ENCODE measurements at regions not wholly inside any gene's neighbourhood (a gene's known extent, or its start where the extent isn't known, plus 50 kb on each side); places are given as distances from the start of the nearest gene placed in this dataset.

GRCh38 chr12:126932156-126932555 lies 1334.8 kb upstream of the TMEM132C start:
- H3K27ac Mint-ChIP-seq: no peak overlapping the region
- ATAC-seq (ENCODE audit: low read depth): no peak
- H3K79me2 ChIP-seq (ENCODE audit: control insufficient read depth, insufficient read depth, low read length): no peaks in the 10 kb centered on the region
- no peak overlapping the region for H3K9ac ChIP-seq (ENCODE audit: low read length)
- no peak overlapping the region for H3K4me3 Mint-ChIP-seq
- no peak overlapping the region for H3K27ac ChIP-seq (ENCODE audit: low read length in 2 of 2)
- H3K9me3 Mint-ChIP-seq (ENCODE audit: insufficient read depth): no peaks in the 10 kb centered on the region
- no peak overlapping the region for H3K4me2 ChIP-seq (replicated peaks; ENCODE audit: low read depth, low read length, poor library complexity, severe bottlenecking)
- H2AFZ ChIP-seq (ENCODE audit: insufficient read depth, low read depth, low read length, poor library complexity, severe bottlenecking): no peak overlapping the region
- no CpG with 5 or more reads among the region's 1 CpG for WGBS (ENCODE audit: insufficient coverage)
- peaks cover 0 to 6% (median 0%) of the 10 kb centered on the region in 3 donors for H3K9me3 ChIP-seq (ENCODE audit: control extremely low read depth in 1 of 3, control insufficient read depth in 2 of 3, insufficient read depth in 1 of 3, low read length in 2 of 3)
- CTCF ChIA-PET: no interaction called here
- POLR2A ChIA-PET: no interaction called here
- intact Hi-C loops (cut with micrococcal nuclease): no loop called here
- H3K4me3 ChIP-seq (ENCODE audit: control extremely low read depth in 1 of 5, extremely low read depth in 1 of 5, insufficient read depth in 1 of 5, low read depth in 2 of 5, low read length in 4 of 5): no peak overlapping the region
- TF ChIP-seq EZH2 (IDR thresholded peaks at IDR 0.05; ENCODE audit: borderline replicate concordance, insufficient read depth, low read depth, low read length, poor library complexity, severe bottlenecking): no peak
- no peak for TF ChIP-seq CTCF (IDR thresholded peaks at IDR 0.05)
- H4K20me1 ChIP-seq (ENCODE audit: control insufficient read depth, insufficient read depth, low read length, poor library complexity, severe bottlenecking): no peaks in the 10 kb centered on the region
- no peaks in the 10 kb centered on the region for H3K4me1 ChIP-seq (ENCODE audit: control insufficient read depth in 2 of 2, insufficient read depth in 2 of 2, low read length in 2 of 2)
- no peaks in the 10 kb centered on the region for H3K27me3 Mint-ChIP-seq
- H3K36me3 ChIP-seq (replicated peaks in 1 of 2; ENCODE audit: control extremely low read depth in 1 of 2, control insufficient read depth in 1 of 2, extremely low read depth in 1 of 2, insufficient read depth in 2 of 2, low read length in 1 of 2): no peaks in the 10 kb centered on the region
- H3K4me1 Mint-ChIP-seq: no peaks in the 10 kb centered on the region
- H3K27me3 ChIP-seq (replicated peaks in 1 of 4; ENCODE audit: control extremely low read depth in 1 of 4, control insufficient read depth in 3 of 4, insufficient read depth in 4 of 4, low read length in 3 of 4): no peaks in the 10 kb centered on the region
- no peak for DNase-seq

- Histone ChIP-seq H3K27ac (ENCODE audit: low read length in 2 of 2) (no peak overlapping the region), H3K27me3 (replicated peaks in 1 of 4; ENCODE audit: control extremely low read depth in 1 of 4, control insufficient read depth in 3 of 4, insufficient read depth in 4 of 4, low read length in 3 of 4) (no peaks in the 10 kb centered on the region), H4K20me1 (ENCODE audit: control insufficient read depth, insufficient read depth, low read length, poor library complexity, severe bottlenecking) (no peaks in the 10 kb centered on the region), H3K9ac (ENCODE audit: low read length) (no peak overlapping the region), H3K4me3 (ENCODE audit: control extremely low read depth in 1 of 5, extremely low read depth in 1 of 5, insufficient read depth in 1 of 5, low read depth in 2 of 5, low read length in 4 of 5) (no peak overlapping the region), H3K4me1 (ENCODE audit: control insufficient read depth in 2 of 2, insufficient read depth in 2 of 2, low read length in 2 of 2) (no peaks in the 10 kb centered on the region), H3K9me3 (ENCODE audit: control extremely low read depth in 1 of 3, control insufficient read depth in 2 of 3, insufficient read depth in 1 of 3, low read length in 2 of 3) (peaks cover 0 to 6% (median 0%) of the 10 kb centered on the region in 3 donors), H3K79me2 (ENCODE audit: control insufficient read depth, insufficient read depth, low read length) (no peaks in the 10 kb centered on the region), H3K4me2 (replicated peaks; ENCODE audit: low read depth, low read length, poor library complexity, severe bottlenecking) (no peak overlapping the region), H3K36me3 (replicated peaks in 1 of 2; ENCODE audit: control extremely low read depth in 1 of 2, control insufficient read depth in 1 of 2, extremely low read depth in 1 of 2, insufficient read depth in 2 of 2, low read length in 1 of 2) (no peaks in the 10 kb centered on the region), H2AFZ (ENCODE audit: insufficient read depth, low read depth, low read length, poor library complexity, severe bottlenecking) (no peak overlapping the region)
- POLR2A ChIA-PET: no interaction called here
- no peaks in the 10 kb centered on the region for H3K9me3 Mint-ChIP-seq (ENCODE audit: insufficient read depth)
- no peaks in the 10 kb centered on the region for H3K27me3 Mint-ChIP-seq
- ATAC-seq (ENCODE audit: low read depth) (no peak), DNase-seq (no peak)
- intact Hi-C loops (cut with micrococcal nuclease): no loop called here
- CTCF ChIA-PET: no interaction called here
- no peak overlapping the region for H3K4me3 Mint-ChIP-seq
- TF ChIP-seq EZH2 (IDR thresholded peaks at IDR 0.05; ENCODE audit: borderline replicate concordance, insufficient read depth, low read depth, low read length, poor library complexity, severe bottlenecking) (no peak), CTCF (IDR thresholded peaks at IDR 0.05) (no peak)
- no peak overlapping the region for H3K27ac Mint-ChIP-seq
- WGBS (ENCODE audit: insufficient coverage): no CpG with 5 or more reads among the region's 4 CpGs
- no peaks in the 10 kb centered on the region for H3K4me1 Mint-ChIP-seq
These were observed 1331.5 kb upstream of the TMEM132C start for GRCh38 chr12:126935435-126935834.

Data from B cell (primary cell).